Kidney (tissue), 13 donors: ENCODE measurements at regions not wholly inside any gene's neighbourhood (a gene's known extent, or its start where the extent isn't known, plus 50 kb on each side); places are given as distances from the start of the nearest gene placed in this dataset.

Experiments used
- DNase-seq, 5 donors: peaks; one replicate each; pipeline ENCODE4 v3.0.0-alpha.2; 2013 to 2020
- FAIRE-seq: peaks from 2 replicates; lab custom pipeline; 2012; peaks lifted over from hg19 to GRCh38; lab: Jason Lieb, UNC
- H3K27ac ChIP-seq, 2 donors: one replicate each; pipeline ENCODE4 v1.7.0; 2013; ENCODE audit warnings: low read depth in 2 of 2, low read length in 2 of 2, inconsistent platforms in 1 of 2
- H3K27me3 ChIP-seq: one replicate; pipeline ENCODE4 v1.7.1; 2013; ENCODE audit warnings: low read length, inconsistent platforms; ENCODE audit not compliant: control insufficient read depth, insufficient read depth
- H3K36me3 ChIP-seq, 3 donors: one replicate each; pipeline versions ENCODE4 v1.7.0 to v1.7.1; 2013; ENCODE audit warnings: low read length in 3 of 3, control low read depth in 1 of 3, inconsistent platforms in 1 of 3; ENCODE audit not compliant: insufficient read depth in 3 of 3, control insufficient read depth in 2 of 3
- H3K4me1 ChIP-seq, 3 donors: one replicate each; pipeline versions ENCODE4 v1.7.0 to v1.7.1; 2013; ENCODE audit warnings: low read length in 3 of 3, inconsistent platforms in 1 of 3, low read depth in 1 of 3; ENCODE audit not compliant: control insufficient read depth in 2 of 3, insufficient read depth in 2 of 3
- H3K4me3 ChIP-seq, 3 donors: one replicate each; pipeline versions ENCODE4 v1.7.0 to v1.8.1; 2013; ENCODE audit warnings: low read length in 3 of 3, control low read depth in 1 of 3, inconsistent platforms in 1 of 3
- H3K9ac ChIP-seq, 3 donors: one replicate each; pipeline versions ENCODE4 v1.7.0 to v1.7.1; 2013; ENCODE audit warnings: low read length in 3 of 3, control low read depth in 1 of 3, inconsistent platforms in 1 of 3
- H3K9me3 ChIP-seq, 3 donors: one replicate each; pipeline versions ENCODE4 v1.7.0 to v1.7.1; 2013; ENCODE audit warnings: low read length in 3 of 3, control low read depth in 1 of 3, inconsistent platforms in 1 of 3; ENCODE audit not compliant: control insufficient read depth in 2 of 3, insufficient read depth in 1 of 3
- CTCF ChIP-seq: IDR thresholded peaks from 3 replicates; pipeline ENCODE4 v1.5.1; 2012; ENCODE audit warnings: mild to moderate bottlenecking, moderate library complexity, borderline replicate concordance; ENCODE audit not compliant: insufficient read depth; ENCODE audit errors: extremely low read depth
- intact Hi-C: fragments of 100-400 bp; cut with DNase I; formaldehyde crosslinking; loops from one replicate; pipeline ENCODE4 v1.11.1; 2022
- donor health status: control.
- donor health status: control.
- donor health status: control.
- donor health status: control.
- donor health status: control.
- donor health status: DM: yes; HTN: yes; CAD: no.
- donor health status: Normal renal cell carcinoma (clear cell type).

- no peaks in the 10 kb centered on the region for H3K36me3 ChIP-seq
- intact Hi-C loops: no loop called here
- DNase-seq (no peak), FAIRE-seq (no peak)
- no peak for TF ChIP-seq CTCF
- H3K9ac ChIP-seq: no peak overlapping the region
- no peaks in the 10 kb centered on the region for H3K27me3 ChIP-seq
- H3K4me3 ChIP-seq: no peak overlapping the region
- no peak overlapping the region for H3K27ac ChIP-seq
- no peaks in the 10 kb centered on the region for H3K4me1 ChIP-seq
- H3K9me3 ChIP-seq: no peaks in the 10 kb centered on the region
Measured at GRCh38 chr2:47686018-47686417, 96.9 kb upstream of the MSH6 start.

DNA sequence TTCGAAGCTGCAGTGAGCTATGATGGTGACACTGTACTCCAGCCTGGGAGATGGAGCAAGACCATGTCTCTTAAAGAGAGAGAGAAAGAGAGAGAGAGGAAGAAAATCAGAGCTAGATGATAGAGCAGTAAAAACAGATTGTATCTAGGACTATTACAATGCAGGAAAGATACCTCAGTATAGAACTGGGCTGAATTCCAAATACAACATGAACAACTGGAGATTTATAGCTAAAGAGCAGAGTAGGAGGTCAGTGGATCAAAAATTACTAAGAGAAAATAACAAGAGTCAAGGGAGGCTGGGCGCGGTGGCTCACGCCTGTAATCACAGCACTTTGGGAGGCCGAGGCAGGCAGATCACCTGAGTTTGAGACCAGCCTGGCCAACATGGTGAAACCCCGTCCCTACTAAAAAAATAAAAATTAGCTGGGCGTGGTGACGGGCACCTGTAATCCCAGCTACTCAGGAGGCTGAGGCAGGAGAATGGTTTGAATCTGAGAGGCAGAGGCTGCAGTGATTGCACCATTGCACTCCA, 100.7 kb upstream of the MSH6 start:
- no peaks in the 10 kb centered on the region for H3K4me1 ChIP-seq
- DNase-seq (no peak), FAIRE-seq (no peak)

DNA sequence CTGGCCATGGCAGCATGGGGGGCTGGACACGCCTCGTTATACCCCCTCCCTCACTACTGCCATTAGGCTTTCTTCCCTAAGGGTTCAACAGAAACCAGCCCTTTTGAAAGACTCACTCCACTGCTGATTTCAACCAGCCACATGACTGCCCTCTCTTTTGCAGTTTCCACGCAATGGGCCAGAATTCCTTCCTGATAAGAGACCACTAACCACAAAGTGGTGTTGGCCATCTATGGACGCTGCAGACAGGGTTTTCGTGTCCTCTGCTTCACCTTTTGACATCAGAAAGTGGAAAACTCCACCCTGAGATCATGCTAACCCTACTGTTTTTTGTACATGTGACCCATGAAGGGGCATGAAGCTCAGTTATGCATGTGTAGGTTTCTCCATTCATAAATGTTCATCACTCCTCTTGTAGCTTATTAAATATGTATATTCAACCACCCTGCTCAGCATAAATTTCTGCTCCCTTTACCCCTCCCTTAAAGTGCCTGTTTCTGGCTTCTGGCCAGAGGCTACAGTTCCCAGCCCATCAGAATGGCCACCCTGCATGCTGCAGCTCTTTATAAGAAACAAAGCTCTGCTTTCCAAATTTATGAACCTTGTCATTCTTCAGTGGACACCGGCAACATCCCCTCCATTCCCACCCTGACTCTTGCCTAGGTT, 105.6 kb upstream of the KCNK12 start:
- no peak overlapping the region for H3K9ac ChIP-seq
- H3K36me3 ChIP-seq: no peaks in the 10 kb centered on the region
- H3K4me1 ChIP-seq: no peaks in the 10 kb centered on the region
- DNase-seq (no peak), FAIRE-seq (no peak)
- no peak overlapping the region for H3K27ac ChIP-seq
- no peaks in the 10 kb centered on the region for H3K9me3 ChIP-seq
- no peaks in the 10 kb centered on the region for H3K27me3 ChIP-seq
- intact Hi-C loops: no loop called here
- no peak for TF ChIP-seq CTCF
- no peak overlapping the region for H3K4me3 ChIP-seq

More for the DNA sequence above, 100.7 kb upstream of the MSH6 start:
- intact Hi-C loops: no loop called here
- Histone ChIP-seq H3K27ac (no peak overlapping the region), H3K27me3 (no peaks in the 10 kb centered on the region), H3K9ac (no peak overlapping the region), H3K4me3 (no peak overlapping the region), H3K9me3 (no peaks in the 10 kb centered on the region), H3K36me3 (no peaks in the 10 kb centered on the region)
- no peak for TF ChIP-seq CTCF
